Mesenchymal stem cell (in vitro differentiated cells and primary cell): ENCODE measurements at regions not wholly inside any gene's neighbourhood (a gene's known extent, or its start where the extent isn't known, plus 50 kb on each side); places are given as distances from the start of the nearest gene placed in this dataset.

Experiments
- DNase-seq: peaks from one replicate; pipeline ENCODE4 v3.0.0-alpha.2; 2013
- H2AFZ ChIP-seq: one replicate; pipeline ENCODE4 v1.6.1; 2013; ENCODE audit warnings: low read depth, mild to moderate bottlenecking, control low read depth, inconsistent platforms, low read length, moderate library complexity
- H2AK5ac ChIP-seq: 2 replicates; pipeline ENCODE4 v1.6.1; 2013; ENCODE audit warnings: low read length, moderate library complexity, mild to moderate bottlenecking, inconsistent platforms; ENCODE audit not compliant: severe bottlenecking
- H2BK120ac ChIP-seq: one replicate; pipeline ENCODE4 v1.6.1; 2013; ENCODE audit warnings: low read depth, mild to moderate bottlenecking, inconsistent platforms, low read length, moderate library complexity
- H2BK12ac ChIP-seq, 2 experiments: one replicate each; pipeline ENCODE4 v1.6.1; 2013; ENCODE audit warnings: inconsistent platforms in 2 of 2, low read length in 2 of 2, mild to moderate bottlenecking in 2 of 2, moderate library complexity in 2 of 2, control low read depth in 1 of 2
- H2BK15ac ChIP-seq: one replicate; pipeline ENCODE4 v1.6.1; 2013; ENCODE audit warnings: mild to moderate bottlenecking, low read depth, inconsistent platforms; ENCODE audit not compliant: poor library complexity, severe bottlenecking
- H2BK5ac ChIP-seq: 2 replicates; pipeline ENCODE4 v1.6.1; 2013; ENCODE audit warnings: low read depth, mild to moderate bottlenecking, low read length, control low read depth, inconsistent platforms; ENCODE audit not compliant: poor library complexity, severe bottlenecking
- H3K14ac ChIP-seq, 2 experiments: one replicate each; pipeline ENCODE4 v1.6.1; 2013; ENCODE audit warnings: inconsistent platforms in 2 of 2, low read length in 2 of 2, control low read depth in 1 of 2, mild to moderate bottlenecking in 1 of 2, moderate library complexity in 1 of 2
- H3K18ac ChIP-seq, 2 experiments: one replicate each; pipeline ENCODE4 v1.6.1; 2013; ENCODE audit warnings: inconsistent platforms in 2 of 2, low read length in 2 of 2, control low read depth in 1 of 2, low read depth in 1 of 2, mild to moderate bottlenecking in 1 of 2
- H3K23ac ChIP-seq, 2 experiments: one replicate each; pipeline ENCODE4 v1.6.1; 2013; ENCODE audit warnings: inconsistent platforms in 2 of 2, low read length in 2 of 2, mild to moderate bottlenecking in 2 of 2, moderate library complexity in 2 of 2, control low read depth in 1 of 2
- H3K27ac ChIP-seq: 2 replicates; pipeline ENCODE4 v1.5.1; 2013; ENCODE audit warnings: mild to moderate bottlenecking, moderate library complexity, low read length, control low read depth, inconsistent platforms; ENCODE audit not compliant: poor library complexity, severe bottlenecking
- H3K27me3 ChIP-seq, 2 experiments: 2 replicates each; pipeline versions ENCODE4 v1.6.1 to v1.7.0; 2013; ENCODE audit warnings: low read length in 2 of 2, mild to moderate bottlenecking in 2 of 2, moderate library complexity in 2 of 2, control low read depth in 1 of 2, inconsistent platforms in 1 of 2; ENCODE audit not compliant: control insufficient read depth in 1 of 2, insufficient read depth in 1 of 2
- H3K36me3 ChIP-seq, 2 experiments: 2 replicates each; pipeline versions ENCODE4 v1.6.1 to v1.7.0; 2013; ENCODE audit warnings: low read length in 2 of 2, control low read depth in 1 of 2, inconsistent platforms in 1 of 2, low read depth in 1 of 2, mild to moderate bottlenecking in 1 of 2; ENCODE audit not compliant: insufficient read depth in 2 of 2, control insufficient read depth in 1 of 2
- H3K4ac ChIP-seq, 2 experiments: one replicate each; pipeline ENCODE4 v1.6.1; 2013; ENCODE audit warnings: inconsistent platforms in 2 of 2, low read length in 2 of 2, mild to moderate bottlenecking in 2 of 2, moderate library complexity in 2 of 2, control low read depth in 1 of 2, low read depth in 1 of 2
- H3K4me1 ChIP-seq: 2 replicates; pipeline ENCODE4 v1.6.1; 2013; ENCODE audit warnings: low read depth, low read length, control low read depth; ENCODE audit not compliant: control insufficient read depth, insufficient read depth
- H3K4me2 ChIP-seq: 2 replicates; pipeline ENCODE4 v1.6.1; 2013; ENCODE audit warnings: low read length, mild to moderate bottlenecking, inconsistent platforms; ENCODE audit not compliant: poor library complexity, severe bottlenecking
- H3K4me3 ChIP-seq, 2 experiments: 2 replicates each; pipeline versions ENCODE4 v1.5.1 to v1.7.0; 2013; ENCODE audit warnings: low read length in 2 of 2, mild to moderate bottlenecking in 2 of 2, control low read depth in 1 of 2, low read depth in 1 of 2; ENCODE audit not compliant: insufficient read depth in 1 of 2
- H3K79me1 ChIP-seq: replicated peaks from 2 replicates; pipeline ENCODE4 v1.6.1; 2013; ENCODE audit warnings: mild to moderate bottlenecking, control low read depth, low read length, inconsistent platforms; ENCODE audit not compliant: poor library complexity, severe bottlenecking
- H3K9ac ChIP-seq: 2 replicates; pipeline ENCODE4 v1.7.0; 2013; ENCODE audit warnings: mild to moderate bottlenecking, low read length, moderate library complexity
- H3K9me3 ChIP-seq: 2 replicates; pipeline ENCODE4 v1.7.0; 2013; ENCODE audit warnings: mild to moderate bottlenecking, low read length; ENCODE audit not compliant: control insufficient read depth
- H4K8ac ChIP-seq: one replicate; pipeline ENCODE4 v1.6.1; 2013; ENCODE audit warnings: inconsistent platforms, mild to moderate bottlenecking, low read length, moderate library complexity
- H4K91ac ChIP-seq: one replicate; pipeline ENCODE4 v1.6.1; 2013; ENCODE audit warnings: mild to moderate bottlenecking, low read length, inconsistent platforms
- WGBS: methylation state at CpG from one replicate; pipeline ENCODE4 v1.1.7; 2013; ENCODE audit warnings: mixed read lengths; 5-methylcytosine and 5-hydroxymethylcytosine counted together

GRCh38 chr10:31694929-31695837 is 233.4 kb downstream of the ARHGAP12 start:
- no peak overlapping the region for H2BK12ac ChIP-seq
- 90% methylated on average over 13 of the region's 14 CpGs for WGBS
- no peak overlapping the region for H3K4me2 ChIP-seq
- H2BK120ac ChIP-seq: no peak overlapping the region
- no peak overlapping the region for H2BK15ac ChIP-seq
- no peak for DNase-seq
- no peak overlapping the region for H2AFZ ChIP-seq
- H3K9me3 ChIP-seq: peaks cover 11% of the 10 kb centered on the region
- H4K91ac ChIP-seq: no peak overlapping the region
- H3K14ac ChIP-seq: no peak overlapping the region
- H3K4ac ChIP-seq: no peak overlapping the region
- peaks cover 14% of the 10 kb centered on the region for H3K4me1 ChIP-seq
- no peak overlapping the region for H2BK5ac ChIP-seq
- H3K27ac ChIP-seq: no peak overlapping the region
- H3K4me3 ChIP-seq: no peak overlapping the region
- H3K79me1 ChIP-seq: no peaks in the 10 kb centered on the region
- no peak overlapping the region for H4K8ac ChIP-seq
- no peak overlapping the region for H3K9ac ChIP-seq
- H3K36me3 ChIP-seq: no peaks in the 10 kb centered on the region
- H2AK5ac ChIP-seq: no peak overlapping the region
- H3K27me3 ChIP-seq: no peaks in the 10 kb centered on the region
- H3K23ac ChIP-seq: no peak overlapping the region
- H3K18ac ChIP-seq: no peak overlapping the region

DNA sequence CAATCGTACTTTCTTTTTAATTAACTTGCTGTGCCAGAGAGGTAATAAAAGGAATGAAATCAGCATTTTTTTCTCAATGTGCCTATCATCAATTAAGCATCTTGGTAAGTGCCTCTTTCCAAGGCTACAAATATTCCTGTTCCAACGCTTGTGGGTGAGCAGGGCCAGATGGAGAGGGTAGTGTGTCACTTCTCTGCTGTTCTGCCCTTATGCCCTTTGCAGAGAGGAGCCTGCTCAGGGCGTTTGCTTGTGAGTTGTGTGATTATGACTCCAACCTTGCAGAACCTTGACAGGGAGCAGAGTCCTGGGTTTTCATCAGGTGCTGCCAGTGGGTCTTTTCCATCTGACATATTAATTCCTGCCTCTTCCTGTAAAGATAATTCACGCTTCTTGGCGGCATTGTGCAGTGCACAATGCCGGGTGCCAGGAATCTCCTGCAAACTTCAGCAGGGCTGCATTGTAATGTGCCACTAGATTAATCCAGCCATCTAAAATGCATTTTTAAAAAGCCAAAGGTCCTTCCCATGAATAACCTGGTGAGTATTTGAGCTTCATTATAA is 234.4 kb downstream of the ARHGAP12 start:
- Histone ChIP-seq H3K14ac (no peak overlapping the region), H3K79me1 (no peaks in the 10 kb centered on the region)

GRCh38 chr10:31693491-31693890 is 235.1 kb downstream of the ARHGAP12 start:
- Histone ChIP-seq H3K27ac (no peak overlapping the region), H3K36me3 (no peaks in the 10 kb centered on the region), H3K9me3 (peaks cover 27% of the 10 kb centered on the region), H2AK5ac (no peak overlapping the region), H3K14ac (no peak overlapping the region), H3K9ac (no peak overlapping the region), H3K23ac (no peak overlapping the region), H2BK12ac (no peak overlapping the region), H2BK15ac (no peak overlapping the region), H4K8ac (no peak overlapping the region), H3K4me1 (peaks cover 10% of the 10 kb centered on the region), H2AFZ (no peak overlapping the region), H3K4ac (no peak overlapping the region), H2BK5ac (no peak overlapping the region), H3K4me3 (no peak overlapping the region), H3K79me1 (no peaks in the 10 kb centered on the region), H2BK120ac (no peak overlapping the region), H4K91ac (no peak overlapping the region), H3K4me2 (no peak overlapping the region), H3K27me3 (no peaks in the 10 kb centered on the region), H3K18ac (no peak overlapping the region)
- DNase-seq: no peak
- whole genome bisulfite sequencing: 98% methylated on average over 4 of the region's 6 CpGs

More for the DNA sequence above, 234.4 kb downstream of the ARHGAP12 start:
- Histone ChIP-seq H3K23ac (no peak overlapping the region), H3K4me3 (no peak overlapping the region), H3K18ac (no peak overlapping the region), H3K27me3 (no peaks in the 10 kb centered on the region), H3K36me3 (no peaks in the 10 kb centered on the region), H3K9me3 (peaks cover 20% of the 10 kb centered on the region), H3K27ac (no peak overlapping the region), H2BK120ac (no peak overlapping the region), H3K4me1 (peaks cover 11% of the 10 kb centered on the region), H2BK15ac (no peak overlapping the region), H4K91ac (no peak overlapping the region), H3K4ac (no peak overlapping the region), H2AK5ac (no peak overlapping the region), H2BK12ac (no peak overlapping the region), H3K9ac (no peak overlapping the region), H2BK5ac (no peak overlapping the region), H2AFZ (no peak overlapping the region), H4K8ac (no peak overlapping the region), H3K4me2 (no peak overlapping the region)
- 95% methylated on average over 6 of the region's 6 CpGs for WGBS
- no peak for DNase-seq

GRCh38 chr10:31689233-31689632 is 239.4 kb downstream of the ARHGAP12 start:
- no peaks in the 10 kb centered on the region for H3K4me1 ChIP-seq
- H3K4me3 ChIP-seq: peak overlapping the region in 1 of 2 experiments; percentile 27
- no peak overlapping the region for H2AK5ac ChIP-seq
- H3K9ac ChIP-seq: no peak overlapping the region
- H3K14ac ChIP-seq: no peak overlapping the region
- WGBS: 86% methylated on average over 1 of the region's 1 CpG
- H2BK12ac ChIP-seq: no peak overlapping the region
- no peak overlapping the region for H3K27ac ChIP-seq
- no peak for DNase-seq
- peaks cover 61% of the 10 kb centered on the region for H3K9me3 ChIP-seq
- H2BK15ac ChIP-seq: no peak overlapping the region
- no peak overlapping the region for H2BK120ac ChIP-seq
- H3K4ac ChIP-seq: no peak overlapping the region
- no peaks in the 10 kb centered on the region for H3K27me3 ChIP-seq
- H4K91ac ChIP-seq: no peak overlapping the region
- no peak overlapping the region for H2AFZ ChIP-seq
- H3K23ac ChIP-seq: no peak overlapping the region
- no peak overlapping the region for H3K18ac ChIP-seq
- no peak overlapping the region for H4K8ac ChIP-seq
- no peak overlapping the region for H2BK5ac ChIP-seq
- H3K79me1 ChIP-seq: no peaks in the 10 kb centered on the region
- no peaks in the 10 kb centered on the region for H3K36me3 ChIP-seq
- no peak overlapping the region for H3K4me2 ChIP-seq
